Nephron progenitor cell (in vitro differentiated cells): ENCODE measurements at regions not wholly inside any gene's neighbourhood (a gene's known extent, or its start where the extent isn't known, plus 50 kb on each side); places are given as distances from the start of the nearest gene placed in this dataset.

ENCODE experiments used
- DNase-seq: peaks from one replicate; pipeline ENCODE4 v3.0.0; 2021
- H3K27ac Mint-ChIP-seq: 2 replicates; pipeline ENCODE4 v1.8.0; 2021; ENCODE audit warnings: mild to moderate bottlenecking, moderate library complexity, mixed read lengths
- H3K27me3 Mint-ChIP-seq: 2 replicates; pipeline ENCODE4 v1.8.0; 2021; ENCODE audit warnings: mild to moderate bottlenecking, low read depth, mixed read lengths; ENCODE audit not compliant: poor library complexity
- H3K36me3 Mint-ChIP-seq: 2 replicates; pipeline ENCODE4 v1.8.0; 2021; ENCODE audit warnings: low read depth, mixed read lengths
- H3K4me1 Mint-ChIP-seq: 2 replicates; pipeline ENCODE4 v1.8.0; 2021; ENCODE audit warnings: mixed read lengths
- H3K4me3 Mint-ChIP-seq: 2 replicates; pipeline ENCODE4 v1.8.0; 2021; ENCODE audit warnings: mild to moderate bottlenecking, moderate library complexity, mixed read lengths
- H3K9me3 Mint-ChIP-seq: 2 replicates; pipeline ENCODE4 v1.8.0; 2021; ENCODE audit warnings: mild to moderate bottlenecking, moderate library complexity, mixed read lengths
- TF ChIP-seq, protein P1 (sequence below): fragments of 200-600 bp; sonication (generic); IDR thresholded peaks from 2 replicates; pipeline ENCODE4 v1.5.0; 2021; ENCODE audit warnings: antibody characterized with exemption

DNA sequence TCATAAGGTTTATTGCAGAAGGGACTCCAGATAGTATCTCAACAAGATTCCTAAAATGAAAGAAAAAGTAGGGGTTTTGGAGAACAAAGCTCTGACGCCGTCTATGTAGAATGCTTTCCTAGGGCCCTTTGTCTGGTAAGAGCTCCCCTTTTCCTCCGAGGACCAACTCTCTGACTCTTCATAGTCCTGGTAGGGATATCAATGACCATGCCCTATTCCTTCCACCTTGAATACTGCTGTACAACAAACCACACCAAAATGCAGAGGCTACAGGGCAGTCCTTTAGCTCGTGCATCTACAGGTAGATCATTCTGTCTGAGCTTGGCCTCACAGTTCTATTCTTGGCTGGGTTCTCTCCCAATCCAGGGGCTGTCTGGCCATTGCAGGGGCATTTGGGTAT is 190.3 kb downstream of the WDR11 start:
- H3K36me3 Mint-ChIP-seq = no peaks in the 10 kb centered on the region

DNA sequence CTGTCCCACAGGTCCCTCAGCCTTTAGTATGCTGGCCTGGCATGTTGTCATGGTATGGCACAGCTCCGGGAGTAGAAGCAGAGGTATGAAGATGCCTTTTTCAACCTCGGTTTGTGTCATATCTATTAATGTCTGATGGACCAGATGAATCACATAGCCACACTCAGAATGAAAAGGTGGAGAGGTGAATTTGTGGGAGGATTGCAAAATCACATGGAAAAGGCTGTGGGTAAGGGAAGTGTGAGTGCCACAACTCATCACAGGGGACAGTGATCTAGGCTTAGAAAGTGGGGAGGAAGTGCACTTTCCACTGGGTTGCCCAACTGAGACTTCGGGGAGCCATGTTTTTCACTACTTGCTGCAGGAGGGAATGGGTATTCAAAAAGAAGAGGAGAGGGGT is 190.7 kb downstream of the WDR11 start:
- H3K27me3 Mint-ChIP-seq = peaks cover 10% of the 10 kb centered on the region
- H3K4me3 Mint-ChIP-seq = no peak overlapping the region
- no peak overlapping the region for H3K27ac Mint-ChIP-seq
- H3K9me3 Mint-ChIP-seq = no peaks in the 10 kb centered on the region
- peaks cover 8% of the 10 kb centered on the region for H3K4me1 Mint-ChIP-seq
- TF ChIP-seq, protein P1, sequence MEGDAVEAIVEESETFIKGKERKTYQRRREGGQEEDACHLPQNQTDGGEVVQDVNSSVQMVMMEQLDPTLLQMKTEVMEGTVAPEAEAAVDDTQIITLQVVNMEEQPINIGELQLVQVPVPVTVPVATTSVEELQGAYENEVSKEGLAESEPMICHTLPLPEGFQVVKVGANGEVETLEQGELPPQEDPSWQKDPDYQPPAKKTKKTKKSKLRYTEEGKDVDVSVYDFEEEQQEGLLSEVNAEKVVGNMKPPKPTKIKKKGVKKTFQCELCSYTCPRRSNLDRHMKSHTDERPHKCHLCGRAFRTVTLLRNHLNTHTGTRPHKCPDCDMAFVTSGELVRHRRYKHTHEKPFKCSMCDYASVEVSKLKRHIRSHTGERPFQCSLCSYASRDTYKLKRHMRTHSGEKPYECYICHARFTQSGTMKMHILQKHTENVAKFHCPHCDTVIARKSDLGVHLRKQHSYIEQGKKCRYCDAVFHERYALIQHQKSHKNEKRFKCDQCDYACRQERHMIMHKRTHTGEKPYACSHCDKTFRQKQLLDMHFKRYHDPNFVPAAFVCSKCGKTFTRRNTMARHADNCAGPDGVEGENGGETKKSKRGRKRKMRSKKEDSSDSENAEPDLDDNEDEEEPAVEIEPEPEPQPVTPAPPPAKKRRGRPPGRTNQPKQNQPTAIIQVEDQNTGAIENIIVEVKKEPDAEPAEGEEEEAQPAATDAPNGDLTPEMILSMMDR = no peak
- no peak for DNase-seq
- no peaks in the 10 kb centered on the region for H3K36me3 Mint-ChIP-seq

More for the DNA sequence above, 190.3 kb downstream of the WDR11 start:
- no peak overlapping the region for H3K27ac Mint-ChIP-seq
- peaks cover 10% of the 10 kb centered on the region for H3K27me3 Mint-ChIP-seq
- no peaks in the 10 kb centered on the region for H3K9me3 Mint-ChIP-seq
- peaks cover 8% of the 10 kb centered on the region for H3K4me1 Mint-ChIP-seq
- TF ChIP-seq, protein P1 = no peak
- no peak overlapping the region for H3K4me3 Mint-ChIP-seq
- DNase-seq = no peak

DNA sequence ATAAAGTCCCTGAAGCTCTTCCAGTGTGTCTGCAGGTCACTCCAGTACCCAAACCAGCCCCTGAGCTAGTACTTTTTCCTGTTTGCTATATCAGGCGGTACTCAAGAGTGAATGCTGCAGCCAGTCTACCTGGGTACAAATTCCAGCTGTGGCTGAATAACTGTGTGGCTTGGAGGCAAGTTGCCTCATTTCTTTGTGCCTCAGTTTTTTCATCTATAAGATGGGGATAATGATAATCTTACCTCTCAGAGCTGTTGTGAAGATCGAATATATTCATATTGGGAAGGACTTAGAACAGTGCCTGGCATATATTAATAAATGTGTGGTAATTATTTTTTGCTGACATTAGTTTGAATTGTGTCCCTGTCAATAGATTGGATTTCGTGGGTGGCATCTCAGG is 191.2 kb downstream of the WDR11 start:
- DNase-seq = no peak
- peaks cover under 1% of the 10 kb centered on the region for H3K9me3 Mint-ChIP-seq
- H3K4me1 Mint-ChIP-seq = peaks cover 8% of the 10 kb centered on the region
- no peaks in the 10 kb centered on the region for H3K36me3 Mint-ChIP-seq
- TF ChIP-seq, protein P1 = no peak
- H3K4me3 Mint-ChIP-seq = no peak overlapping the region
- H3K27me3 Mint-ChIP-seq = peaks cover 10% of the 10 kb centered on the region
- no peak overlapping the region for H3K27ac Mint-ChIP-seq

- Mint-ChIP-seq H3K4me3 (no peak overlapping the region), H3K27ac (no peak overlapping the region), H3K36me3 (no peaks in the 10 kb centered on the region), H3K4me1 (peaks cover 8% of the 10 kb centered on the region), H3K27me3 (peaks cover 4% of the 10 kb centered on the region), H3K9me3 (peaks cover 3% of the 10 kb centered on the region)
- TF ChIP-seq, protein P1 = no peak
- DNase-seq = no peak
Measured at GRCh38 chr10:121043124-121043849, 192.1 kb downstream of the WDR11 start.

- DNase-seq = no peak
- TF ChIP-seq, protein P1 = no peak
- Mint-ChIP-seq H3K27ac (no peak overlapping the region), H3K36me3 (peaks cover 7% of the 10 kb centered on the region), H3K27me3 (peaks cover 3% of the 10 kb centered on the region), H3K9me3 (peaks cover 23% of the 10 kb centered on the region), H3K4me1 (peaks cover 12% of the 10 kb centered on the region), H3K4me3 (no peak overlapping the region)
Measured at GRCh38 chr10:121048749-121049148, 197.6 kb downstream of the WDR11 start.

DNA sequence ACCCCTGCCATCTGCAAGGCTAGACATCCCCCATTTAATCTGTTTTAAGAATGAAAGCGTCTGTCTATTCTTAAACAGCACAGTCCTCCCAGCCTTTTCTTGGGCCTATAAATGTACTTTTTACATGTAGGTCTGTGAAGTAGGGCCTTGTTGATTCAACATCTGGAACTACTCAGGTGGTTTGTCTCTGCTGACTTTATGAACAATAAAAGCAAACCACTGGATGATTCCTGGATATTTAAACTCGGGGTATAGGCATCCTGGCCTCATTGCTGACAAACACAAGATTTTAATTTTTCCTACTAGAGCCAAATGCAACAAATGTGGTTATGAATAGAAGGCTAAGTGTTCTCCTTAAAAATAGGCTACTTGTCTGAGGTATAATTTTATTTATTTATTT is 198.3 kb downstream of the WDR11 start:
- no peak for DNase-seq
- Mint-ChIP-seq H3K27me3 (peaks cover 7% of the 10 kb centered on the region), H3K9me3 (peaks cover 30% of the 10 kb centered on the region), H3K4me1 (peaks cover 11% of the 10 kb centered on the region), H3K4me3 (no peak overlapping the region), H3K36me3 (peaks cover 7% of the 10 kb centered on the region), H3K27ac (no peak overlapping the region)
- TF ChIP-seq, protein P1 = no peak
